H9 (cell line): ENCODE measurements at regions not wholly inside any gene's neighbourhood (a gene's known extent, or its start where the extent isn't known, plus 50 kb on each side); places are given as distances from the start of the nearest gene placed in this dataset.

Experiments
- DNase-seq: peaks from one replicate; pipeline ENCODE4 v3.0.0-alpha.2; 2017
- H2AFZ ChIP-seq: one replicate; pipeline ENCODE4 v1.6.1; 2013; ENCODE audit warnings: mild to moderate bottlenecking, low read length, control low read depth, moderate library complexity
- H2AK5ac ChIP-seq: 2 replicates; pipeline ENCODE4 v1.6.1; 2013; ENCODE audit warnings: low read length, control low read depth, mixed read lengths; ENCODE audit not compliant: insufficient read length
- H2BK120ac ChIP-seq: one replicate; pipeline ENCODE4 v1.6.1; 2013; ENCODE audit warnings: low read depth, mild to moderate bottlenecking, low read length, control low read depth, inconsistent platforms; ENCODE audit not compliant: poor library complexity, severe bottlenecking
- H2BK12ac ChIP-seq: 2 replicates; pipeline ENCODE4 v1.6.1; 2013; ENCODE audit warnings: low read length, control low read depth, mixed read lengths, low read depth; ENCODE audit not compliant: insufficient read length
- H2BK15ac ChIP-seq: 2 replicates; pipeline ENCODE4 v1.6.1; 2013; ENCODE audit warnings: low read depth, low read length, control low read depth
- H2BK20ac ChIP-seq: one replicate; pipeline ENCODE4 v1.6.1; 2013; ENCODE audit warnings: low read depth, mild to moderate bottlenecking, low read length, control low read depth, inconsistent platforms; ENCODE audit not compliant: poor library complexity, severe bottlenecking
- H2BK5ac ChIP-seq: 2 replicates; pipeline ENCODE4 v1.6.1; 2013; ENCODE audit warnings: low read length, control low read depth, mixed read lengths; ENCODE audit not compliant: insufficient read length
- H3K14ac ChIP-seq: 2 replicates; pipeline ENCODE4 v1.6.1; 2013; ENCODE audit warnings: low read length, control low read depth; ENCODE audit not compliant: insufficient read depth
- H3K18ac ChIP-seq: 2 replicates; pipeline ENCODE4 v1.6.1; 2013; ENCODE audit warnings: low read depth, mild to moderate bottlenecking, mixed read lengths, low read length, control low read depth; ENCODE audit not compliant: insufficient read length
- H3K23ac ChIP-seq: 2 replicates; pipeline ENCODE4 v1.6.1; 2013; ENCODE audit warnings: low read length, control low read depth, mixed read lengths, low read depth; ENCODE audit not compliant: insufficient read length
- H3K23me2 ChIP-seq: 2 replicates; pipeline ENCODE4 v1.6.1; 2013; ENCODE audit warnings: low read depth, mild to moderate bottlenecking, mixed read lengths, low read length, control low read depth; ENCODE audit not compliant: insufficient read length, poor library complexity, severe bottlenecking
- H3K27ac ChIP-seq: 2 replicates; pipeline ENCODE4 v1.5.1; 2013; ENCODE audit warnings: low read length, control low read depth, mixed read lengths, low read depth; ENCODE audit not compliant: insufficient read length
- H3K27me3 ChIP-seq: 2 replicates; pipeline ENCODE4 v1.6.1; 2013; ENCODE audit warnings: low read length, control low read depth, inconsistent platforms; ENCODE audit not compliant: insufficient read depth
- H3K4ac ChIP-seq: 2 replicates; pipeline ENCODE4 v1.6.1; 2013; ENCODE audit warnings: low read depth, mild to moderate bottlenecking, control low read depth, inconsistent platforms, low read length, moderate library complexity
- H3K4me1 ChIP-seq: 2 replicates; pipeline ENCODE4 v1.6.1; 2013; ENCODE audit warnings: low read length, control low read depth, inconsistent platforms; ENCODE audit not compliant: insufficient read depth
- H3K4me2 ChIP-seq: 2 replicates; pipeline ENCODE4 v1.6.1; 2013; ENCODE audit warnings: low read length, control low read depth, mixed read lengths; ENCODE audit not compliant: insufficient read length, insufficient read depth
- H3K56ac ChIP-seq: 2 replicates; pipeline ENCODE4 v1.6.1; 2013; ENCODE audit warnings: low read depth, mild to moderate bottlenecking, mixed read lengths, low read length, control low read depth; ENCODE audit not compliant: insufficient read length
- H3K79me1 ChIP-seq: 2 replicates; pipeline ENCODE4 v1.6.1; 2013; ENCODE audit warnings: low read depth, mild to moderate bottlenecking, moderate library complexity, low read length, control low read depth, inconsistent platforms; ENCODE audit not compliant: insufficient read depth, poor library complexity, severe bottlenecking
- H3K79me2 ChIP-seq: 2 replicates; pipeline ENCODE4 v1.6.1; 2013; ENCODE audit warnings: low read length, control low read depth, inconsistent platforms; ENCODE audit not compliant: insufficient read depth
- H3K9ac ChIP-seq: 2 replicates; pipeline ENCODE4 v1.6.1; 2013; ENCODE audit warnings: low read length, control low read depth, mixed read lengths; ENCODE audit not compliant: insufficient read length; ENCODE audit errors: extremely low read depth
- H3K9me3 ChIP-seq: one replicate; pipeline ENCODE4 v1.6.1; 2013; ENCODE audit warnings: low read depth, low read length, inconsistent platforms; ENCODE audit not compliant: control insufficient read depth
- H3T11ph ChIP-seq: one replicate; pipeline ENCODE4 v1.6.1; 2013; ENCODE audit warnings: mild to moderate bottlenecking, low read length, control low read depth, inconsistent platforms
- H4K20me1 ChIP-seq: one replicate; pipeline ENCODE4 v1.6.1; 2013; ENCODE audit not compliant: control insufficient read depth, insufficient read length, insufficient read depth
- H4K5ac ChIP-seq: 2 replicates; pipeline ENCODE4 v1.6.1; 2013; ENCODE audit warnings: low read depth, mild to moderate bottlenecking, mixed read lengths, low read length, control low read depth; ENCODE audit not compliant: insufficient read length
- H4K8ac ChIP-seq: replicated peaks from 2 replicates; pipeline ENCODE4 v1.6.1; 2013; ENCODE audit warnings: low read length, control low read depth, mixed read lengths, low read depth; ENCODE audit not compliant: insufficient read length
- H4K91ac ChIP-seq: 2 replicates; pipeline ENCODE4 v1.6.1; 2013; ENCODE audit warnings: low read depth, mild to moderate bottlenecking, moderate library complexity, mixed read lengths, low read length, control low read depth; ENCODE audit not compliant: insufficient read length
- H3K27ac Mint-ChIP-seq, 3 experiments: 2 replicates in 2 of 3; 3 replicates in 1 of 3; pipeline ENCODE4 v1.8.0; 2020 to 2021; ENCODE audit warnings: mixed read lengths in 3 of 3, mild to moderate bottlenecking in 1 of 3, moderate library complexity in 1 of 3
- H3K27me3 Mint-ChIP-seq: 2 replicates; pipeline ENCODE4 v1.8.0; 2021; ENCODE audit warnings: low read depth, mild to moderate bottlenecking, moderate library complexity, mixed read lengths
- H3K36me3 Mint-ChIP-seq, 3 experiments: 2 replicates in 2 of 3; 3 replicates in 1 of 3; pipeline ENCODE4 v1.8.0; 2020 to 2021; ENCODE audit warnings: low read depth in 3 of 3, mixed read lengths in 3 of 3; ENCODE audit not compliant: insufficient read depth in 1 of 3
- H3K4me1 Mint-ChIP-seq, 2 experiments: 2 replicates each; pipeline ENCODE4 v1.8.0; 2020; ENCODE audit warnings: mixed read lengths in 2 of 2
- H3K4me3 Mint-ChIP-seq, 2 experiments: 2 replicates in 1 of 2; 3 replicates in 1 of 2; pipeline ENCODE4 v1.8.0; 2020 to 2021; ENCODE audit warnings: mild to moderate bottlenecking in 2 of 2, mixed read lengths in 2 of 2, moderate library complexity in 1 of 2
- H3K9me3 Mint-ChIP-seq, 2 experiments: 2 replicates in 1 of 2; 3 replicates in 1 of 2; pipeline ENCODE4 v1.8.0; 2020; ENCODE audit warnings: mild to moderate bottlenecking in 2 of 2, mixed read lengths in 2 of 2, moderate library complexity in 1 of 2
- WGBS: extraction: QIAGEN DNeasy Blood & Tissue Kit; methylation state at CpG from one replicate; pipeline ENCODE4 v1.1.7; 2013; ENCODE audit warnings: missing lambda C conversion rate, low lambda C conversion rate, mixed read lengths; ENCODE audit not compliant: insufficient read length; ENCODE audit errors: extremely low coverage; 5-methylcytosine and 5-hydroxymethylcytosine counted together
- TF ChIP-seq, protein P1 (sequence below): fragments of 200-600 bp; sonication (generic); conservative IDR thresholded peaks from 3 replicates; pipeline ENCODE4 v1.8.0; 2021; ENCODE audit warnings: antibody characterized with exemption, mild to moderate bottlenecking

DNA sequence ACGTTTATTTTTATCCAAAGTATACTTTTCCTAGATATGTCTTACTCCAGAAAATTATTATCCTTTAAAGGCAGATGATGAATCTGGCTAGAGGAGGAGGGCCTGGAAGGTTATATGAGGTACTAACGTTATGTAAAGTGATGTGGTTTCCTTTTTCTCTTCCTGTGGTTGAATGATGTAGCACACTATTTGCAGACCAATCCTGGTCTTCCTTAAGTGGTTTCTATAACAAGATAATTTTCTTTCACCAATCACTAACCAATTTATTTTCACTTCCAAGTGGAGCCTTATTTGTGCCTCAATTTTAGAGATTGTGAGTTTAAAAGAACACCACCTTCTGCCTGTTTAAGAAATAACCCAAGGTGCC, 154.6 kb upstream of the SOX4 start:
- no peak overlapping the region for H2BK15ac ChIP-seq
- DNase-seq: no peak
- H3K14ac ChIP-seq: no peak overlapping the region
- TF ChIP-seq, protein P1, sequence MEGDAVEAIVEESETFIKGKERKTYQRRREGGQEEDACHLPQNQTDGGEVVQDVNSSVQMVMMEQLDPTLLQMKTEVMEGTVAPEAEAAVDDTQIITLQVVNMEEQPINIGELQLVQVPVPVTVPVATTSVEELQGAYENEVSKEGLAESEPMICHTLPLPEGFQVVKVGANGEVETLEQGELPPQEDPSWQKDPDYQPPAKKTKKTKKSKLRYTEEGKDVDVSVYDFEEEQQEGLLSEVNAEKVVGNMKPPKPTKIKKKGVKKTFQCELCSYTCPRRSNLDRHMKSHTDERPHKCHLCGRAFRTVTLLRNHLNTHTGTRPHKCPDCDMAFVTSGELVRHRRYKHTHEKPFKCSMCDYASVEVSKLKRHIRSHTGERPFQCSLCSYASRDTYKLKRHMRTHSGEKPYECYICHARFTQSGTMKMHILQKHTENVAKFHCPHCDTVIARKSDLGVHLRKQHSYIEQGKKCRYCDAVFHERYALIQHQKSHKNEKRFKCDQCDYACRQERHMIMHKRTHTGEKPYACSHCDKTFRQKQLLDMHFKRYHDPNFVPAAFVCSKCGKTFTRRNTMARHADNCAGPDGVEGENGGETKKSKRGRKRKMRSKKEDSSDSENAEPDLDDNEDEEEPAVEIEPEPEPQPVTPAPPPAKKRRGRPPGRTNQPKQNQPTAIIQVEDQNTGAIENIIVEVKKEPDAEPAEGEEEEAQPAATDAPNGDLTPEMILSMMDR: no peak
- no peaks in the 10 kb centered on the region for H3K23me2 ChIP-seq
- no peak overlapping the region for H2BK20ac ChIP-seq
- no CpG with 5 or more reads among the region's 2 CpGs for WGBS
- H3K9me3 ChIP-seq: no peaks in the 10 kb centered on the region
- H3K27ac Mint-ChIP-seq: no peak overlapping the region
- no peak overlapping the region for H3K27ac ChIP-seq
- H3K9me3 Mint-ChIP-seq: no peaks in the 10 kb centered on the region; a peak in 1 of 5 replicates
- no peak overlapping the region for H2AFZ ChIP-seq
- no peak overlapping the region for H3K18ac ChIP-seq
- H4K91ac ChIP-seq: no peak overlapping the region
- H3K4me1 Mint-ChIP-seq: peaks cover 9 to 12% of the 10 kb centered on the region in 2 experiments; a peak in 3 of 4 replicates
- H4K5ac ChIP-seq: no peak overlapping the region
- no peak overlapping the region for H3K4ac ChIP-seq
- H3K4me2 ChIP-seq: no peak overlapping the region
- H3K23ac ChIP-seq: no peak overlapping the region
- no peaks in the 10 kb centered on the region for H3K79me1 ChIP-seq
- H2AK5ac ChIP-seq: no peak overlapping the region
- no peaks in the 10 kb centered on the region for H3K27me3 ChIP-seq
- no peaks in the 10 kb centered on the region for H3K27me3 Mint-ChIP-seq
- H3K36me3 Mint-ChIP-seq: no peaks in the 10 kb centered on the region
- H2BK12ac ChIP-seq: no peak overlapping the region
- no peak overlapping the region for H3K9ac ChIP-seq
- H3K79me2 ChIP-seq: no peaks in the 10 kb centered on the region
- no peak overlapping the region for H2BK5ac ChIP-seq
- no peak overlapping the region for H2BK120ac ChIP-seq
- H4K20me1 ChIP-seq: no peaks in the 10 kb centered on the region
- H3K4me1 ChIP-seq: no peaks in the 10 kb centered on the region; the same call in 1 of the 2 replicates
- H3T11ph ChIP-seq: no peak overlapping the region
- no peak overlapping the region for H3K4me3 Mint-ChIP-seq
- no peak overlapping the region for H4K8ac ChIP-seq
- H3K56ac ChIP-seq: no peak overlapping the region
